ENCODE measurements at regions not wholly inside any gene's neighbourhood (a gene's known extent, or its start where the extent isn't known, plus 50 kb on each side); places are given as distances from the start of the nearest gene placed in this dataset.

DNA sequence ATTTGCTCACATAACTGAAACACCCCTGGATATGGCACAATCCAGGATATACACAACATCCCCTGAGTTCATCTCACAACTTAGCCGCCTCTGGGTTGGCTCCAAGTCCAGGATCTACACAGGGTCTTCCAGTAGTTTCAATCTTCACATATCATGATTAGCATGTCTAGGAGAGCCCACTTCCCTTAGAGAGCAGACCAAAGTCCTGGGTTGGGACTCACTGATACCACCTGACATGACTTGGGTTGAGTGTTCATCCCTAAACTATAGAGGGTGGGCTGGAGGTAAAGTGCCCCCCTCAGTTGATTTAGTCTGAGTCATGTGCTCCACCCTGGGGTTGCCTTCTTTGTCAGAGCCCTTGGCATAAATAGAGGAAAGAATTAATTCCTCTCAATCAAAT is 493.6 kb upstream of the PPP2R3A start:
- no peak for TF ChIP-seq CTCF (IDR thresholded peaks at IDR 0.05)
- no peak for TF ChIP-seq POLR2A (IDR thresholded peaks at IDR 0.05)
